ENCODE measurements at regions not wholly inside any gene's neighbourhood (a gene's known extent, or its start where the extent isn't known, plus 50 kb on each side); places are given as distances from the start of the nearest gene placed in this dataset.

GRCh38 chr11:133720951-133721350, 124.4 kb downstream of the SPATA19 start:
- peak; percentile 40 for DNase-seq (ENCODE audit: low spot score)

DNA sequence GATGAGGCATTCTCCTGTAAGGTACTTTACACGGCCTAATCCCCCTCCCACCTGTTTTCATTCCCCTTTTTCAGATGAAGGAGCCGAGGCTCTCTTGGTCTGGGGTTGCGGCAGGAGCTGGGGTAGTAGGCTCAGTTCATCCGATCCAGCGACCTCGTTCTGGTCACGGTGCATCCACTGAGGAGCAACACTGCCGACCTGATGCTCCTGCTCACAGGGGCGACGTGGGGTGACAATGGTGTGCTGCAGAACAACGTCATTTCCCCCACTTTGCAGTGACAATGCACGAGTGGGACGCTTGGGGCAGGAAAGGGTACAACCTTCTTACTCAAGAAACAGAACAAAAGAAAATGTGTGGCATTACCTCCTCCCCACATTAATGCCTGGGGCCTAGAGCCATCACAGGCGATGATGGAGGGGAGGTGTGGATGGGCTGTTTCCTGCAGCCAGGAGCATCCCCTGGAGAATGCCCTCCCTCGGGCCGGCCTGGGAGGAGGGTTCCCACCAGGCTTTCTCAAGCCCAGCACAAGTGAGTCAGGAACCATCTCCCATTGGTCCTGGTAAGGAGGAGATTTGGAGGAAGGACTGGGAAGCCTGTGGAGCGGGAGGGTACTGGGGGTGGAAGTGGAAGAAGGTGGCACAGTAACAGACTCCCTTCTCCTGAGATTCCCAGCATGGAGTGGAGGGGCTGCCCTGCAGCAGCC, 125.6 kb downstream of the SPATA19 start:
- no peak for DNase-seq (ENCODE audit: low spot score)

- no peak for DNase-seq (ENCODE audit: low spot score)
Measured at GRCh38 chr11:133718831-133719230, 126.5 kb downstream of the SPATA19 start.

DNA sequence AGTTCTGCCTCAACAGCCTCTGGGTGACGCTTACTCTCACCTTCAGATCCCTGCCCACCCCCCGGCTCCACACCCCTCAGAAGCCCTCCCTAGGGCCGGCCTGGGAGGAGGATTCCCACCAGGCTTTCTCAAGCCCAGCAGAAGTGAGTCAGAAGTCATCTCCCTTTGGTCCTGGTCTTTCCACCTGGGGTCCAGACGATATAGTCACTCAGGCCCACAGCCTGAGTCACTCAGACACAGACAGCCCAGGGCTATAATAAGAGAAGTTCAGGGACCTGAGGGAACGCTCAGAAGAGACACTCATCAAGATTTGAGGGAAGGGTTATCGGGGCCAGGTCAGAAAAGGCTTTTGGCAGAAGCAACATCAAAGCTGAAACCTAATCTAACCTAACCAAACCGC, 127.1 kb downstream of the SPATA19 start:
- no peak for DNase-seq (ENCODE audit: low spot score)

- DNase-seq (ENCODE audit: low spot score), result no peak
Measured at GRCh38 chr11:133716602-133717001, 128.7 kb downstream of the SPATA19 start.

DNA sequence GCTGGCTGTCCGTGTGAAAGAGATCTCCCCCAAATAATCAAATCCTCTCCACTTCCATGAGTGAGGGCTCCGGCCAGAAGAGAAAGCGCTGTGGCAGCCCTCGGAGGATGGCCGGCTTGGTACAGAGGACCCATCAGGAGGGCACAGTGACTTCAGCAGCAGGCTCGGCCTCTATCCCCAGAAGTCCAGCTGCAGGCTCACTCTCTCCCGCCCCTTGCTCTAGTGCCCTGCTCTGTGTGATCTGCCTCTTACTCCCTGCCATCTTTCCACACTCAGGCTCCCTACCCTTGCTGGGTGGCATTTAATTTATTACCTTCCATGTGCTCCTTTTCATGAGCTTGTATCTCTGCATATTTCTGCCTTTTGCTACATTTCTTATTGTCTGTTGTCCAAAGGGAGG, 129.7 kb downstream of the SPATA19 start:
- DNase-seq (ENCODE audit: low spot score), result no peak

DNA sequence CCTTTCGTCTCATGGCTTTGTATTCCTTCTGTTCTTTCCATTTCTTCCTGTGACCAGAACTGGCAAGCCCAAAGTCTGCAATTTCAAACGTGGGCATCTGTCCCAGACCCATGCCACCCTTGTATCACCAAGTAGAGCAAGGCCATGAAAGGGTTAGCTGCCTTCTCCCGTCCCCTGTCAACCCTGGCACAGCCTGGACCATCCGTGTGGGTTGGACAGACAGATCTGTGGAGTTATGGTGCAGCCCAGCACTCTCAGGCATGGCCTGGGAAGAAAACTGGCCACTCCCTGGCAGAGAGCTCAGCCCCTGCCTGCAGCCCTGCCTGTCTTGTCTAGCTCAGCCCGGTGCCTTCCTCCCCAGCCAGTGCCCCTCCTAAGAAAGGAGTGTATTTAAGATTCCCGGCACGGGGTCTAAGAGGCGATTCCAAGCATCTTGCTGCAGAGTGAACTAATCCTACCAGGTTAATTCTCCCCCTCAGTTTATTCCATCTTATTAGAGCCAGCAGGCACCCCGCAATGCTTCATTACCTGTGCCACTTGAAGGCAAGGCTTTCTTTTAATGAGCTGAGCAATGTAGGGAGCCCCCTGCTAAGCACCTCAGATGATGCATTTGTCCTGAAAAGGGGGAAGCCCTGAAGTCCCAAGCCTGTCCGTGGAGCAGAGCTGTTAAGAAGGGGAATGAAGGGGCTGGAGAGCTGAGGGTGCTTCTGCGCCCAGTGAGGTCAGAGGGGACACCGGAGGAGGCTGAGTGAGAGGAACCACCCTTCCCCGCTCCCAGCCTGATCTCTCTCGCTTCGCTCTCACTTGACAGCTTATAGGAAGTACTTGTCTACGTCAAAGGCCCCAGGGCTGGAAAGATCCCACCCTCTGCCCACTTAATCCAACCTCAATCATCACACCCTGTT, 130.6 kb downstream of the SPATA19 start:
- DNase-seq (ENCODE audit: low spot score), result no peak

GRCh38 chr11:133713844-133714243, 131.5 kb downstream of the SPATA19 start:
- no peak for DNase-seq (ENCODE audit: low spot score)

GRCh38 chr11:133713406-133713805, 131.9 kb downstream of the SPATA19 start:
- no peak for DNase-seq (ENCODE audit: low spot score)

- no peak for DNase-seq (ENCODE audit: low spot score)
Measured at GRCh38 chr11:133712051-133712560, 133.2 kb downstream of the SPATA19 start.

GRCh38 chr11:133711545-133711944, 133.8 kb downstream of the SPATA19 start:
- no peak for DNase-seq (ENCODE audit: low spot score)

DNA sequence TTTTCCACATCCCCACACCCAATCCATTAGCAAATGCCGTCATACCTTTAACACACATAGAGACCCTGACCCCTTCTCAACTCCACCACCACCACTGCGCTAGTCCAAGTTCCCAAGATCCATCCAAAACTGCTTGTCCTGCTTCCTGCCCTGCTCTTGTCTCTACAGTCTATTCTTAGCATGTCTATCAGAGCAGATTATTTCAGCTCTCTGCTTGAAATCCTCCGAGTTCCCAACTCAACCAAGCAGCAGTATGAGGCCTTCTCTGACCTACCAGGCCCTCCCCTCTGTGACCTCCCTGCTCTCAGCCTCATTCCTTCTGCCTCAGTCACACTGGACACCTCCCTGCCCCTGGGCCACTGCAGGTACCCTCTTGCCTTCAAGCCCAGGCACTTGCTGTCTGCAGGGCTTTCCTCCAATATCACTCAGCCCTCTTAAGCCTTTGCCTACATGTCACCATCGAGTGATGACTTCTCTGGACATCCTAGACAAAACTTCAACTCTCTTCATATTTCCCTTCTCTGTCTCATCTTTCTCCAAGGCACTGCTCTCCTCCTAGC, 134.6 kb downstream of the SPATA19 start:
- no peak for DNase-seq (ENCODE audit: low spot score)

DNA sequence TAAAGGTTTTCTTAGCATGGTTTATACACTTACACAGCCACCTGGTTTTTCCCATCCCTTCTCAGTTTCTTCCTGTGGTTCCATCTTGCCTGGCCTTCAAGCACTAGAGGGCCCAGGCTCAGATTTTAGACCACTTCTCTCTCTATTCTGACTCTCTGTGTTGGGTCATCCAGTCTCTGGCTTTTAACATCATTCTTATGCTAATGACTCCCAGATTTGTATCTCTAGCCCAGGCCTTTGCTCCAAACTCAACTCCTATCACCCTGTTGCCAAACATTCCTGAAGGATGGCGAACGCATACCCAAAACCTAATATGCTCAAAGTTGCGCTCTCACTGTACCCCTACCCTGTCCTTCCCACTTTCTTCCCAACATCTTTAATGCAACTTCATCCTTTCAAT, 135.1 kb downstream of the SPATA19 start:
- no peak for DNase-seq (ENCODE audit: low spot score)

GRCh38 chr11:133708547-133709051, 136.7 kb downstream of the SPATA19 start:
- no peak for DNase-seq (ENCODE audit: low spot score)

- DNase-seq (ENCODE audit: low spot score), result no peak
Measured at GRCh38 chr11:133706925-133707794, 138.2 kb downstream of the SPATA19 start.

GRCh38 chr11:133705873-133706272, 139.4 kb downstream of the SPATA19 start:
- no peak for DNase-seq (ENCODE audit: low spot score)

DNA sequence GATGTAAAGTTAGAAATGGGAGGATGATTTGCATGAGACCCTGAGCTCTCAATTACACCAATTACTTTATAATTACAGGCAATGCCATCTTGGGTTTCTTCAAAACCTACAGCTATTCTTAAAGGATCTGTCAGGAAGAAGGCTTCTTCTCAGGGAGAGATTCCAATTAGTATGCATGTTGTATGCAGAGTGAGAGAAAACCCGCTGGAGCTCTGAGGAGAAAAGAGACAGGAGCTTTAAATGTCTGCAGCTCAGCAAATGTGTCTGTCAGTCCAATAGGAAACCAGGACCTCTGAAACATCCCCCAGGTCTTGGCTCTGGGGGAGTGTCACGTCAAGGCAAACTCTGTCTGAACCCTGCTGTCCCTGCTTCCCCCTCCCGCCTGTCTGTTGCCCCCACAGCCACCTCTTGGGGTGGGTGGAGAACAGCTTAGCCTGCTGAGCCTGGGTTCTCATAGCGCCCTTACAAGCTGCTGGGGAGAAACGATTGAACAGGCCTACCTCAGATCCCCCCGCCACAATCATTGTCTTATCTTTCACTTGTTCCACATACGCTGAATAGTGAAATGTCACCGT, 140.2 kb downstream of the SPATA19 start:
- no peak for DNase-seq (ENCODE audit: low spot score)

DNA sequence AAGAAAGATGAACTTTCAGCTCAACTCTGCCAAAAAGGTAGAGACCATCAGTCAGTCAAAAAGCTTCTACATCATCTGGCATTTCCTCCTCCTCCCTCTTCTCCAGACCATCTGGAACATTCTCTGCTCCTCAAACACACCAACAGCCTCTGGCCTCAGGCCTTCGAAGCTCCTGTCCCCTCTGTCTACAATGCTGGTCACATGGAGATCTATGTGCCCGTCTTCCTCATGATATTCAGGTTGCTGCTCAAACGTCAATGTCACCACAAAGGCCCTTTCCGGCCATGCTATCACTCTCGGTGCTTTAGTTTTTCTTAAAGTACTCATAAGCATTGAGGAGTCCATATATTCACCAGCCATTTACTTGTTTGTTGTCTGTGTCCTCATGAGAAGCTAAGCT, 146.2 kb downstream of the SPATA19 start:
- DNase-seq (ENCODE audit: low spot score), result no peak

DNA sequence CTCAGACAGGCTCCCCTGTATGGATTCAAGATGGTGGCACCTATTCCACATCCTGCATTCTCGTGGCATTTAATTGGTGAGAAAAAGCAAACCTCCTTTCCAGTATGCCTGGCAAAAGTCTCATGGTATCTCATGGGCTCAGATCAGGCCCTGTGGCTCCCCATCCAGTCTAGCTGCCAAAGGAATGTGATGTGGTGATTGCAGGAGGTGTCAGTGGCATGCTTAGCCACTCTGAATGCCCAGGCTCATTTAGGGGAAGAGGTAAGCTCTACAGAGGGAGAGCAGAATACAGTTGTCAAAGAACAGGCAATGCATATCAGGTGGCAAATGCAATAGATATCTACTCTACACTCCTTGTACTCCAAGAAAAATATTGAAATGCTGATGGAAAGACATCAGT, 146.7 kb downstream of the SPATA19 start:
- no peak for DNase-seq (ENCODE audit: low spot score)

GRCh38 chr11:133697603-133698180, 147.6 kb downstream of the SPATA19 start:
- no peak for DNase-seq (ENCODE audit: low spot score)

GRCh38 chr11:133697161-133697560, 148.2 kb downstream of the SPATA19 start:
- DNase-seq (ENCODE audit: low spot score), result no peak

Measured in Ammon's horn (tissue), 1 donor.